HG03342 (cell line): ENCODE measurements at regions not wholly inside any gene's neighbourhood (a gene's known extent, or its start where the extent isn't known, plus 50 kb on each side); places are given as distances from the start of the nearest gene placed in this dataset.
"Not testable (repeated sequence)": the region's sequence is repeated elsewhere in the genome, so short reads cannot be mapped to it uniquely, and the experiment has no call there.

Source experiments
- ATAC-seq: cut with Tn5 transposase; IDR thresholded peaks from one replicate; pipeline ENCODE4 v1.9.1; 2021; ENCODE audit warnings: mild to moderate bottlenecking, moderate library complexity; ENCODE audit not compliant: unreplicated experiment

- ATAC-seq: no peak
These were observed 84.3 kb upstream of the HAND1 start for GRCh38 chr5:154562244-154562880.

- ATAC-seq: no peak
These were observed 81.6 kb upstream of the HAND1 start for GRCh38 chr5:154559398-154560276.

DNA sequence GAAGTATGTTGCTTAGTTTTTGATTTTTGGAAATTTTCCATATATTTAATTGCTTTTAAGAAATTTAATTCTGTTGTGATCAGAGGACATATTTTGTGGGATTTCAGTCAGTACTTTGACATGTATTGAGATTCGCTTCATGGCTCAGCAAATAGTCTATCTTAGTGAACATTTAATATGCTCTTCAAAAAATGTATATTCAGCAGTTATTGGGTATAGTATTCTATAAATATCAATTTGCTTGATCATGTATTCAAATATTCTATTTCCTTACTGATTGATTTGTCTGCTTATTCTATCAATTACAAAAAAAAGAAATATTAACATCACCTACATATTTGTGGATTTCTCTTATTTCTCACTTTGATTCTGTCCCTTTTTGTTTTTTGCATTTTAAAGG, 79.5 kb upstream of the HAND1 start:
- ATAC-seq: no peak

DNA sequence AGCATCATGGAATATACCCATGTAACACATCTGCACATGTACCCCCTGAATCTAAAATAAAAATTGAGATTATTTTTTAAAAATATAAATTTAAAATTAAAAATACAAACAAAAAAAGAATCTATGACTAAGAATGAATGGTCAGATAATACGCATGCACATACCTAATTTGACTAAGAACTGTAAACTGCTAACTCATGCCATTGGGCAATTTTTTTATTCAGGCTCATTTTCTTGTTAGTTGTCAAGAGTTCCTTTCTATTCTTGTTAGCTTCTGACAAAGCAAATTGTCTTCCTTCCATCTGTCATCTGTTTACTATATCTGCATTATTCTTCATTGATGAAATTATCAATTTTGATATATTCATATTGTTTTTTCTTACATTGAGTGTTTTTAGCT, 69.5 kb upstream of the HAND1 start:
- no peak for ATAC-seq

DNA sequence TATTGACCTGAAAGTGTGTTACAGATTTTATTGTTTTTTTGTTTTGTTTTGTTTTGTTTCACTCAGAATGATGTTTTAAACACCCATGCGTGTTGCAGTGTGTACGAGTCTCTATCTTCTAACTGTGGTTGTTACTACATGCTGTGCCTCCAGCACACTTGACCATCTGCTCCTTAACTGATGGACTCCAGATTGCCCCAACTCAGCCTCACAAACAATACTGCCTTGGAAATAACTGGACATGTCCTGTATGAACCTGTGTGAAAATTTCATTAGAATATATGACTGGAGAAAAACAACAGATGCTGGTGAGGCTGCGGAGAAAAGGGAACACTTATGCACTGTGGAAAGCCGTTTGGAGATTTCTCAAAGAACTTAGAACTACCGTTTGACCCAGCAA, 68.7 kb upstream of the HAND1 start:
- ATAC-seq: no peak

DNA sequence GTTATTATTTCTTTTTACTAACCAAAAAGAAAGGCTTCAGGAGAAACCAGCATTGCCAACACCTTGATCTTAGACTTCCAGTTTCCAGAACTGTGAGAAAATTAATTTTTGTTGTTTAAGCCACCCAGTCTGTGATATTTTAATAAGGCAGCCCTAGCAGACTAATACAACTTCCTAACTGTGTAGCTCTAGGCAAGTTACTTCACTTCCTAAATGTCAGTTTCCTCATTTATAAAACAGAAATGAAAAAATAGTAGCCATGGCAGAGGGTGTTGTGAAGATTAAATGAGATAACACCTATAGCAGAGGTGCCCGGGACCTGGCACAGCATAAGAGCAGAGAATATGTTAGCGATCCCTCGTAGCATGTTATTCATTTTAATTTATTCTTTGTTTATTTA, 66.6 kb upstream of the HAND1 start:
- no peak for ATAC-seq

DNA sequence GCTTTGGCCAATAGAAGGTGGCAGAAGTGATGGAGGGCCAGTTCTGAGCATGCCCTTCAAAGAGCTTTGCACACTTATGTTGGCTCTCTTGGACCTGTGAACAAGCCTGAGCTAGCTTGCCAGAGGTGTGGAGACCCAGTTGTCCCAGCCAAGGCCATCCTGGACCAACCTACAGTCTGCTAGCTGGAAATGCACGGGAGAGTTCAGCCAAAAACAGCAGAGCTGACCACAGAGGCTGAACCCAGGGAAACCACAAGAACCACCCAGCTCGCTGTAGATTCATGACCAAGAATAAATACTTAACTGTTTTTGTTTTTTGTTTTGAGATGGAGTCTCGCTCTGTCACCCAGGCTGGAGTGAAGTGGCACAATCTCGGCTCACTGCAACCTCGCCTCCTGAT, 65.4 kb upstream of the HAND1 start:
- ATAC-seq: no peak

- no peak for ATAC-seq
These were observed 64.6 kb upstream of the HAND1 start for GRCh38 chr5:154542581-154542980.

- ATAC-seq: no peak
These were observed 64.0 kb upstream of the HAND1 start for GRCh38 chr5:154542000-154542399.

- ATAC-seq: no peak
These were observed 63.5 kb upstream of the HAND1 start for GRCh38 chr5:154541553-154541952.

DNA sequence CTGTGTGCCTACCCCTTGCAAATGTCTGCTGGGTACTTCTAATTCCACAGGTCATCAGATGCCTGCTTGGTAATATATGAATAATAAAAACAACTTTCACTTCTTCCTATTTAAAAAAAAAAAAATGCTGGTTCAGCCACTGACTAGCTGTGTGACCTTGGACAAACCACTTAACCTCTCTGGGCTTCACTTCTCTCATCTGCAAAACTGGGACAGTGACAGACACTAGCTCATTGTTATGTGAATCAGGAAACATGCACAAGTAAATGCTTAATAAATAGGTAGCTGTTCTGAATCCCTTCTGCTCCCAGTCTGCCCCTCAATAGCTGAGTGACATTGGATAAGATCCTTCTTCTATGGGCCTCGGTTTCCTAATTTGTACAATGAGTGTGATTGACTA, 62.6 kb upstream of the HAND1 start:
- no peak for ATAC-seq

- no peak for ATAC-seq
These were observed 60.5 kb upstream of the HAND1 start for GRCh38 chr5:154538492-154538891.

DNA sequence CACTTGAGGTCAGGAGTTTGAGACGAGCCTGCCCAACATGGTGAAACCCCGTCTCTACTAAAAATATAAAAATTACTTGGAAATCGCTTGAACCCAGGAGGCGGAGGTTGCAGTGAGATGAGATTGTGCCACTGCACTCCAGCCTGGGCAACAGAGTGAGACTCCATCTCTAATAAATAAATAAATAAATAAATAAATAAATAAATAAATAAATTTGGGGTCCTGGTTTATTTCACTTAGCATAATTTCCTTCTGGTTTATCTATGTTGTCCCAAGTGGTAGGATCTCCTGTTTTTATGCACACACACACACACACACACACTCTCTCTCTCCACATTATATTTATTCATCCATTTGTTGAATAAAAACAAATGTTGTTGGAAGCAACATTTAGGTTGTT, 58.4 kb upstream of the HAND1 start:
- not testable (repeated sequence) for ATAC-seq

DNA sequence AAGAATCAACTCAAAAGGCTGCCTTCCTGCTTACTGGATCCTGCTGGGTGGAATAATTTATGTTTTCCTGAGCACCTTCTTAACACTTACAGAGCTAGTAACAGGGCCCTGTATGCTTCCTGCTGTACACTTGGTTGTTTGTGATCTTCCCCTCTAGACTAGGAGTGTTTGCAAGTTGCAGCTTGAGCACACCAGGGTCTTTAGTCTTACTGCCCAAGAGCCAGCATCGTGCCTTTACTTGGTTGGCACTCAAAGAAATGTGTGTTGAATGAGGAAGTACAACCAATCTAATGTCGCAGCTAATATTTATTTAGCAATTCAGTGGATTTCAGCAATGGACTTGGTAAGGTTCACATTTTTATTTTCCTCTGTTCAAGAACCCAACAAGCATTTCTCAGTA, 57.5 kb upstream of the HAND1 start:
- no peak for ATAC-seq

GRCh38 chr5:154534457-154535050, 56.5 kb upstream of the HAND1 start:
- no peak for ATAC-seq

- ATAC-seq: no peak
These were observed 51.3 kb upstream of the HAND1 start for GRCh38 chr5:154529282-154529681.

DNA sequence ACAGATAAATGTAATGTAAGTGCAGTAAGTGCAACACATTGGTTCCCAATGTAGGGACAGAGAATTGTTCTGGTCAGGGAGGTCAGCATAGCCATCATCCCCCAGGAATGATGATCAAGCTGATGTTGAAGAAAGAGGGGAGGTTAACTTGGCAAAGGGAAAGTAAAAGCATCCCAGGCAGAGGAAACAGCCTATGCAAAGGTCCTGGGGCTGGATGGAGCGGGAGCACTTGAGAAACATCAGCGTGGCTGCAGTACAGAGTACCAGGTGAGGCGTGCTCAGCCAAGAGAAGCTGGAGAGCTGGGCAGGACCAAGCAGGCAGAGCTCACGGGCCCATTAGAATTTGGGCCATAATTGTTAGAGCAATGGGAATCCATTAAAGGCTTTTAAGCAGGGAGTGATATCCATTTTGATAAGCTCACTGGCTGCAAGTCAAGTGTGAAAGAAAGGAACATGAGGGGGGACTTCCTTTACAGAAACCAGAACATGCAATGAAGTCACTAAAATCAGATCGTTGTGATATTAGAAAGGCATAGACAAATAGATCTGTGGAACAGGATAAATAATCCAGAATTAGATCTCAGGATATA, 50.1 kb upstream of the HAND1 start:
- ATAC-seq: no peak
